Left renal cortex interstitium (tissue), 4 donors: ENCODE measurements at regions not wholly inside any gene's neighbourhood (a gene's known extent, or its start where the extent isn't known, plus 50 kb on each side); places are given as distances from the start of the nearest gene placed in this dataset.

Experiments
- DNase-seq, 4 donors: peaks; one replicate each; pipeline ENCODE4 v3.0.0-alpha.2; 2013; ENCODE audit warnings: low read depth in 4 of 4, low spot score in 2 of 4, missing footprints in 1 of 4

GRCh38 chr5:58260243-58260642, 199.6 kb downstream of the PLK2 start:
- DNase-seq: no peak

- DNase-seq: peak in 2 of 4 donors; percentile 22 to 31
Observed at GRCh38 chr5:58259685-58260152, 200.2 kb downstream of the PLK2 start.

GRCh38 chr5:58258984-58259684, 200.8 kb downstream of the PLK2 start:
- no peak for DNase-seq

- no peak for DNase-seq
Observed at GRCh38 chr5:58255970-58256369, 203.9 kb downstream of the PLK2 start.

GRCh38 chr5:58255386-58255785, 204.5 kb downstream of the PLK2 start:
- no peak for DNase-seq

- DNase-seq: no peak
Observed at GRCh38 chr5:58248221-58248620, 211.7 kb downstream of the PLK2 start.

- DNase-seq: no peak
Observed at GRCh38 chr5:58246461-58246944, 213.4 kb downstream of the PLK2 start.

- no peak for DNase-seq
Observed at GRCh38 chr5:58245476-58245840, 214.4 kb downstream of the PLK2 start.

- DNase-seq: no peak
Observed at GRCh38 chr5:58244819-58245475, 214.9 kb downstream of the PLK2 start.

- no peak for DNase-seq
Observed at GRCh38 chr5:58241389-58241788, 218.5 kb downstream of the PLK2 start.

GRCh38 chr5:58240322-58240721, 219.6 kb downstream of the PLK2 start:
- DNase-seq: no peak

GRCh38 chr5:58239731-58240130, 220.2 kb downstream of the PLK2 start:
- no peak for DNase-seq

- DNase-seq: no peak
Observed at GRCh38 chr5:58239045-58239444, 220.8 kb downstream of the PLK2 start.

GRCh38 chr5:58236498-58236897, 223.4 kb downstream of the PLK2 start:
- no peak for DNase-seq

- no peak for DNase-seq
Observed at GRCh38 chr5:58235299-58235698, 224.6 kb downstream of the PLK2 start.

- DNase-seq: no peak
Observed at GRCh38 chr5:58232130-58232529, 227.8 kb downstream of the PLK2 start.

GRCh38 chr5:58231041-58231440, 228.8 kb downstream of the PLK2 start:
- no peak for DNase-seq

- DNase-seq: no peak
Observed at GRCh38 chr5:58228896-58229295, 231.0 kb downstream of the PLK2 start.

GRCh38 chr5:58227858-58228257, 232.0 kb downstream of the PLK2 start:
- no peak for DNase-seq

GRCh38 chr5:58224661-58225060, 235.2 kb downstream of the PLK2 start:
- DNase-seq: no peak

GRCh38 chr5:58224221-58224620, 235.7 kb downstream of the PLK2 start:
- DNase-seq: no peak

GRCh38 chr5:58215364-58215763, 244.5 kb downstream of the PLK2 start:
- DNase-seq: no peak
